ENCODE measurements at regions not wholly inside any gene's neighbourhood (a gene's known extent, or its start where the extent isn't known, plus 50 kb on each side); places are given as distances from the start of the nearest gene placed in this dataset.

DNA sequence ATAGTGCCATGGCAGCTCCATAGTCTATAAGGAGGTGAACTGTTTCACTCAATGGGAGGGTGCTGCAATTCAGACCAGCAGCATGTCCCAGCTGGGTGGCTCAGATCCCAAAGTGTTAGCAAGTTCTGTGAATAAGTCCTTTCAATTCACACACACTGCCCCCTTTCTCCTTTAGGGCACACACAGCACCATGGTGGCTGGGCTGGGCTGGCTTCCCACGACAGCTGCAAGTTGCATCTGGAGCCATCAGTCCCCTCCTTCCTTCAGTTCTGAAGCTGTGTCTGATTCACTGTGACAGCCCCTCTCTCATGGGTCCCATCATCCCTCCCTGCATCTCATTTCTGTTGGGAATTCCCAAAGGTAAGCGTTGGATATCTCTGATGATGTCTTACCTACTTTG is 324.1 kb upstream of the NCAM1 start:
- H3K36me3 Mint-ChIP-seq, result no peaks in the 10 kb centered on the region
- DNase-seq (no peak), ATAC-seq (ENCODE audit: low read depth in 2 of 2) (no peak)
- no peak overlapping the region for H3K27ac Mint-ChIP-seq
- peaks cover 4 to 34% (median 13%) of the 10 kb centered on the region in 7 donors for H3K9me3 Mint-ChIP-seq
- peaks cover 5 to 19% (median 8%) of the 10 kb centered on the region in 3 donors for H3K27me3 Mint-ChIP-seq
- no peaks in the 10 kb centered on the region for H3K4me1 Mint-ChIP-seq
- no peak overlapping the region for H3K4me3 Mint-ChIP-seq

DNA sequence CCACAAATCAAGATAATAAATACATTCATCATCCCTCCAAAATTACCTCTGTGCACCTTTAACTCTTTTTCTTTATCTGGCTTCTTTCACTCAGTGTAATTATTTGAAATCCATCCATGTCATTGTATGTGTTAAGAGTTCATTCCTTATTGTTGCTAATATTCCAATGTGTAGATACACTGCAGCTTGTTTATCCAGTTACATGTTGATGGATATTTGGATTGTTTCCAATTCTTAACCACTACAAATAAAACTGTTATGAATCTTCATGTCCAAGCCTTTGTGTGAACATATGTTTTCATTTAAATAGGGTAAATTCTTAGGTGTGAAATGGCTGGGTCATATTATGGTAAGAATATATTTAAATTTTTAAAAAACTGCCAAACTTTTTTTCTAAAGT is 323.3 kb upstream of the NCAM1 start:
- Mint-ChIP-seq H3K36me3 (no peaks in the 10 kb centered on the region), H3K4me1 (no peaks in the 10 kb centered on the region), H3K27ac (no peak overlapping the region), H3K4me3 (no peak overlapping the region), H3K9me3 (peaks cover 8 to 41% (median 15%) of the 10 kb centered on the region in 7 donors), H3K27me3 (peaks cover 5 to 19% (median 8%) of the 10 kb centered on the region in 3 donors)
- ATAC-seq (ENCODE audit: low read depth in 2 of 2) (no peak), DNase-seq (no peak)

DNA sequence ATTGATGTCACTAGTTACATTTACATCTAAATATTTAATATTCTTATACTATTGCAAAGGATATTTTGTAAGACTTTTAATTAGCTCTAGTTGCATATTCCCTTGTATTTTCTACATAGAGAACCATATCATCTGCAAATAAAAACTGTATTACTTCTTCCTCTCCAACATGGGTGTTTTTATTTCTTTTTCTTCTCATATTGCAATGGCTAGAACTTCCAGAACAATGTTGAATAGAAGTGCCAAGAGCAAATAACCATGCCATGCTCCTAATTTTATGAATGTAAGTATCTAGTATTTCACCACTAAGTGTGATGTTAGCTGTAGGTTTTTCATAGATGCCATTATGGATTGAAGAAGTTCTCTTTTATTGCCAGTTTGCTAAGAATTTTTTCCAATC is 321.8 kb upstream of the NCAM1 start:
- Mint-ChIP-seq H3K4me1 (no peaks in the 10 kb centered on the region), H3K27ac (no peak overlapping the region), H3K27me3 (peaks cover 0 to 11% (median 5%) of the 10 kb centered on the region in 3 donors), H3K4me3 (no peak overlapping the region), H3K36me3 (no peaks in the 10 kb centered on the region), H3K9me3 (peaks cover 10 to 52% (median 21%) of the 10 kb centered on the region in 7 donors)
- DNase-seq (no peak), ATAC-seq (ENCODE audit: low read depth in 2 of 2) (no peak)

DNA sequence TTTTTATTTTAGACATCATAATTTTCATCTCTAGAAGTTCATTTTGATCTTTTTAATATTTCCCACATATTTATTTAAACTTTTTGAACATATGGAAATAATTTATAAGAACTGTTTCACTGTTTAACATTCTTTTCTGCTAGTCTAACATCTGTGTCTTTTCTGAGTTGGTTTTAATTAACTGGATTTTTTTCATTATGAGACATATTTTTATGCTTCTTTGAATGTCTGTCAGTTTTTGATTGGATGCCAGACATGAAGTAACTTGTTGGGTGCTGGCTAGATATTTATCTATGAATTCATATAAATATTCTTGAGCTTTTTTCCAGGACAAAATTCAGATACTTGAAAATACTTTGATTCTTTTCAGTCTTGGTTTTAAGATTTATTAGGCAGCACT is 317.8 kb upstream of the NCAM1 start:
- no peak overlapping the region for H3K4me3 Mint-ChIP-seq
- no peaks in the 10 kb centered on the region for H3K36me3 Mint-ChIP-seq
- peaks cover 0 to 14% (median 3%) of the 10 kb centered on the region in 3 donors for H3K27me3 Mint-ChIP-seq
- no peak overlapping the region for H3K27ac Mint-ChIP-seq
- DNase-seq, result no peak
- no peaks in the 10 kb centered on the region for H3K4me1 Mint-ChIP-seq
- peaks cover 10 to 63% (median 25%) of the 10 kb centered on the region in 7 donors for H3K9me3 Mint-ChIP-seq
- no peak for ATAC-seq (ENCODE audit: low read depth in 2 of 2)

DNA sequence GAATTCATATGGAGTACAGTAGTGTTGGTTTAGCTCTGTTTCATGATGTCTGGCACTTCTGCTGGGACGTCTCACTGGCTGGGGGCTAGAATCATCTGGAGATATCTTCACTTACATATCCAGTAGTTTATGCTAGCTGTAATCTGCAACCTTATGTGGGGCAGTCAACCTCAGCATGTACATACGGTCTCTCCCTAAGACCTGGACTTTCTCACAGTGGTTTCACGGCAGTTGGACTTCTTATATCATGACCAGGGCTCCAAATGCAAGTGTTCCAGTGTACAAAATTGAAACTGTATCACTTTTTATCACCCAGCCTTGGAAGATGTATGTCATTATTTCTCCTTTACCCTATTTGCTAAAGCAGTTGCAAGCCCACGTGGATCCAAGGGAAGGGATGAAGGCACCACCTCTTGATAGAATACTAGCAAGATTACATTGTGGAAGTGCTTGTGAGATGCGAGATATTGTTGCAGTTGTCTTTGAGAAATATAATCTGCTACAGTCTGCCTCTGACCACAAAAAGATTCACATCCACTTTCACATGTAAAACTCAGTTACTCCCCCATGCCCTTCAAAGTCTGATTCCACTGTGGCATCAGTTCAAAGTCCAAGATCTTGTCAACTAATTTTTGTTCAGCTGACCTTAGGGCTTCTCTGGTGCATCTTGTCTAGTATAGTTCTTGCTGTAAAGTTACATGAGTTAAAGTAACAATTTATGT is 316.6 kb upstream of the NCAM1 start:
- no peak overlapping the region for H3K4me3 Mint-ChIP-seq
- no peak overlapping the region for H3K27ac Mint-ChIP-seq
- DNase-seq, result no peak
- ATAC-seq (ENCODE audit: low read depth in 2 of 2), result no peak
- peaks cover 7 to 52% (median 23%) of the 10 kb centered on the region in 7 donors for H3K9me3 Mint-ChIP-seq
- peaks cover 0 to 14% (median 1%) of the 10 kb centered on the region in 3 donors for H3K27me3 Mint-ChIP-seq
- H3K4me1 Mint-ChIP-seq, result no peaks in the 10 kb centered on the region
- H3K36me3 Mint-ChIP-seq, result no peaks in the 10 kb centered on the region

DNA sequence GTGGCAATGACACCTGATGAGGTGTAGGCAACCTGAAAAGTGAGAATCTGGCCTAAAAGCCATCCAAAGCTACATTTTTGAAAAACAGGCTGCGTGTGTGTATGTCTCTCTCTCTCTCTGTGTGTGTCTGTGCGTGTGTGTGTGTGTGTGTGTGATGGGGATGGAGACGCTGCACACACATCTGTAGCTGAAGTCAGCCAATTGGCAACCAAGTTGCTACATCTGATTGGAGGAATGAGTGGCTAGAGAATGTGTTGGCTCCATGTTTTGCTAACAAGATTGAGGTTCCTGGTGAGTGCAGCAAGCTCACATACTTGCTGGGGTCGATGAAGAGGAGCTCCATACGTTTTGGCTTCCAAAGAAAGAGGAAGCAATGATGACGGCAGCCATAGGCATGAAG is 311.4 kb upstream of the NCAM1 start:
- ATAC-seq (ENCODE audit: low read depth in 2 of 2), result no peak
- Mint-ChIP-seq H3K4me1 (no peaks in the 10 kb centered on the region), H3K27ac (no peak overlapping the region), H3K27me3 (peaks cover 6 to 14% (median 7%) of the 10 kb centered on the region in 3 donors), H3K36me3 (no peaks in the 10 kb centered on the region), H3K9me3 (peaks cover 0 to 10% (median 0%) of the 10 kb centered on the region in 7 donors), H3K4me3 (peak overlapping the region in 1 of 8 donors; percentile 18)
- no peak for DNase-seq

DNA sequence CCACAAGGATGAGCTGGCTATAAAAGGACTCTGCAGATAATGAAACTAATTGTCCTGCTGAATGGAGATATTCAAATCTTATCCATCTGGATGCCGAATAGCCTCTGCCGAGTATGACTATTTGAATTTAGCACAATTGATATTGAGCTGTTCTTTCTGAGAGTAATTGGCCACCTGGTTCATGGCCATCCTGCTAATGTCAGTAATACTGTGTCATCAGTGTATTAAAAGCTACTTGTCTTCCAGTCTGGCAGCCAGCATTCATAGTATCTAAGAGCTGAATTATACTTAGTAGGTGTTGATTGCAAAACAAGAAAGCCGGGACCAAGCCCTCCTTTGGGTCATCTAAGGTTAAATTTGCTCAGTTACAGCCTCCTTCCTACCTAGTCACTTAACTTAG is 310.7 kb upstream of the NCAM1 start:
- DNase-seq (no peak), ATAC-seq (ENCODE audit: low read depth in 2 of 2) (no peak)
- Mint-ChIP-seq H3K27ac (no peak overlapping the region), H3K4me1 (no peaks in the 10 kb centered on the region), H3K36me3 (no peaks in the 10 kb centered on the region), H3K4me3 (no peak overlapping the region), H3K27me3 (peaks cover 6 to 14% (median 7%) of the 10 kb centered on the region in 3 donors), H3K9me3 (peaks cover 0 to 6% (median 0%) of the 10 kb centered on the region in 7 donors)

DNA sequence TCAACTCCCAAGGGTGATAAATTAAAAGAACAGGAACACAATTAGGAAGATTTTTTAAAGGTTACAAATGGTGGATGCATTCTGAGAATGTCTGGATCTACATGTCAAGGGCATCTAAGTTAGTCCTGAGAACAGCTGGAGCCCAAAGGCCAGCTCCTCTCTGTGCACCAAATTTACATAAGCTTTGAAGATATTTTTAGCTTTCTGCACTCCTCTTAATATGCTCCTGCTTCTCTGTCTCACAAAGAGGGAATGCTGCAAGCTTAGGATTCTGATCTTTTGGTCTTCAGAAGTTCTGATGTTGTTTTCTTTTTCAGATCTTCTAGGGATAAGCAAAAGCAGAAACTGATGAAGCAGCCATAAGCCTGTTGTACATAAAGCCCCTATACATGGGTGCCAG is 309.8 kb upstream of the NCAM1 start:
- Mint-ChIP-seq H3K4me1 (no peaks in the 10 kb centered on the region), H3K27ac (no peak overlapping the region), H3K36me3 (no peaks in the 10 kb centered on the region), H3K27me3 (peaks cover 7 to 13% (median 11%) of the 10 kb centered on the region in 3 donors), H3K9me3 (peaks cover 0 to 3% (median 0%) of the 10 kb centered on the region in 7 donors), H3K4me3 (no peak overlapping the region)
- ATAC-seq (ENCODE audit: low read depth in 2 of 2), result no peak
- DNase-seq, result no peak

DNA sequence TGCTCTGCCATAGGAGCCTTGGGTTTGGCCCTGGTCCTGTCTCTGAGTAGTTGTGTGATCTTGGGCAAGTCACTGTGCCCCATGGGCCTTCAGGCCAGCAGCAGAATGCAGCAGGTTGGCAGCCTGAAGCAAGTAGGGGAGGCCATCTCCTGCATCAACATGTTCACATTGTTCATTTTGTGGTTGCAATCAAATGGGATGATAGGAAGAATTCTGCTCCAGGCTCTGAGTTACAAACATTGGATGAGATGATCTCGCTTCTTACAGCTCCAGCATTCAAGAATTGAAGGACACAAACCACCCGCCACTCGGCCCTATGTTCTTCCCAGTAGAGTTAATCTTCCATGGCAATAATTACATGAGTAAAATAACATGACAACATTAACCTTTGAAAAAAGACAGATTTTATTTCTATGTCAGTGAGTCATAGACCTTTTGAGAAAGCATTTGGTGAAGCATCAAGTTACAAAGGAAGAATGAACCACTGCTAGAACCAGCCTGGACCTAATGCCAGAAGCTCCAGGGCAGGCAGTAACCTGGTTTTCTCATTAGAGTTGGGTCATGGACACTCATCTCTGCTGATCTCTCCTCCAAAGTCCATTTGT is 308.3 kb upstream of the NCAM1 start:
- Mint-ChIP-seq H3K27ac (no peak overlapping the region), H3K4me3 (no peak overlapping the region), H3K9me3 (peaks cover 0 to 3% (median 0%) of the 10 kb centered on the region in 7 donors), H3K36me3 (no peaks in the 10 kb centered on the region), H3K4me1 (no peaks in the 10 kb centered on the region), H3K27me3 (peaks cover 0 to 19% (median 11%) of the 10 kb centered on the region in 3 donors)
- no peak for DNase-seq
- ATAC-seq (ENCODE audit: low read depth in 2 of 2), result no peak

DNA sequence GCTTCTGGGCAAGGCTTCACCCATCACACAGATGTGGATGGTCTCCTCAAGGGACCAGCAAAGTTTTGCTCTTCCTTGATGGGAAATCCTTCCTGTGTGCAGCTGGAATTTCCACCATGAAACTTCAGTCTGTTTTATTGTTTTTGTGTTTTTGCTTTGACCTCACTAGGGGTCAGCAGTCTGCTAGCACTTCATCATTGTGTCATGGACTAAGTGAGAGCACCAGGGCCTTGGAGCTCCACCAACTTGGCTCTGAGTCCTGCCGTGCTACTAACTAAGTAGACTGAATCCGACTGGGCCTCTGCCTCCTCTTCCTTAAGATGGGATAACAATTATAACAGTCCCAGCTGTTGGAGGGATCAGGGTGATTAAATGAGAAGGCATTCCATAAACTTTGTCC is 305.8 kb upstream of the NCAM1 start:
- DNase-seq (no peak), ATAC-seq (ENCODE audit: low read depth in 2 of 2) (no peak)
- peaks cover 4 to 20% (median 9%) of the 10 kb centered on the region in 3 donors for H3K27me3 Mint-ChIP-seq
- no peak overlapping the region for H3K4me3 Mint-ChIP-seq
- H3K4me1 Mint-ChIP-seq, result no peaks in the 10 kb centered on the region
- H3K36me3 Mint-ChIP-seq, result no peaks in the 10 kb centered on the region
- no peak overlapping the region for H3K27ac Mint-ChIP-seq
- peaks cover 0 to 3% (median 0%) of the 10 kb centered on the region in 7 donors for H3K9me3 Mint-ChIP-seq

DNA sequence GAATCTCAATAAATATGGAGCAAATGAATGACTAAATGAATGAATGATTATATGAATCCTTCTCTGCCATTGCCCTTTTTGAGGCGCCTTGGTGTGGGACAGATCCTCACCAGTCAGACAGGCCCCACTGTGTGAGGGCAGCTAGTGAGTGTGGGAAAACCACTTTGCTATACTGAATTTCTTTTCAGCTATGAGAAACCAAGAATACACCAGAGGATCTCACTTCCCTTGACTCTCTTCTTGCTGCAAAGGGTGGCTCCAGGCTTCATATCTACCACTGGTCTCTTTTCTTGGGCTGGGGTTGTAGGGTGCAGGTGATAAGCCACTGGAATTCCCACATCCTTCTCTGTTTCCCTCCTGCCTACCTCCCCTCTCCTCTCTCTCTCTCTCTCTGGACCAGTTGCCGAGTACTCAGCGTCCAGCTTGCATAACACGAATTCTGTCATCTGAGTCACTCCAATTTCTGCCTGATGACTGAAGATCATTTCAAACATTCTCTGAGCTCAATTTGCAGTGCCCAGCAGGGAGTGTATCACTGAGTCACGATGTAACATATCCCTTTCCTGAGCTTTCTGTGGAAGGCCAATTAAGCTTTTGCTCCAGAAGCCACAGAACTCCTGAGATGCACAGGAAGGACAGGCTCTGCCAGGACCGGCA is 304.3 kb upstream of the NCAM1 start:
- H3K27ac Mint-ChIP-seq, result peak overlapping the region in 1 of 6 donors; percentile 23
- no peak overlapping the region for H3K4me3 Mint-ChIP-seq
- H3K36me3 Mint-ChIP-seq, result no peaks in the 10 kb centered on the region
- ATAC-seq (ENCODE audit: low read depth in 2 of 2), result no peak
- H3K4me1 Mint-ChIP-seq, result no peaks in the 10 kb centered on the region
- peaks cover 0 to 3% (median 0%) of the 10 kb centered on the region in 7 donors for H3K9me3 Mint-ChIP-seq
- no peak for DNase-seq
- peaks cover 4 to 20% (median 9%) of the 10 kb centered on the region in 3 donors for H3K27me3 Mint-ChIP-seq

DNA sequence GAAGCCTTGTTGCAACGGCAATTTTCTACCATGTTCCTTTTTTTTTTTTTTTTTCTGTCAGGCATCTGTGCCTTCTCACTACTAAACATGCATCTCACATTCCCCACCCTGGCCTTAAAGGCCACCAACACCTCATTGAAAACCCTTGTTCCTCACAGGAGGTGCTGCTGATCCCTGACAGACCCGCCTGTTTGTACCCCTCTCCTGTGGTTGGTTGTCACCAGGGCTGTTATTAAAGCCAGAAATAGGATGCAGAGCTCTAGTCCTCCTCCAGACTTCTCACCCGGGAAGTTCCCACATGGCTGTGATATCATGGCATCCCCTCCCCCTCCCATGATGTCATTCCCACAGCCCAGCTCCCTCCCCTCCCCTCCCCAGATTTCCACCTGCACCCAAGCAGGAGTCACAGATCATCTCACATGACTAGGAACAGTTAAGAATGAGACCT is 302.8 kb upstream of the NCAM1 start:
- Mint-ChIP-seq H3K27ac (peak overlapping the region in 1 of 6 donors; percentile 82), H3K9me3 (peaks cover 0 to 1% (median 0%) of the 10 kb centered on the region in 7 donors), H3K36me3 (no peaks in the 10 kb centered on the region), H3K27me3 (peaks cover 5 to 14% (median 10%) of the 10 kb centered on the region in 3 donors), H3K4me1 (no peaks in the 10 kb centered on the region), H3K4me3 (no peak overlapping the region)
- no peak for ATAC-seq (ENCODE audit: low read depth in 2 of 2)
- no peak for DNase-seq

DNA sequence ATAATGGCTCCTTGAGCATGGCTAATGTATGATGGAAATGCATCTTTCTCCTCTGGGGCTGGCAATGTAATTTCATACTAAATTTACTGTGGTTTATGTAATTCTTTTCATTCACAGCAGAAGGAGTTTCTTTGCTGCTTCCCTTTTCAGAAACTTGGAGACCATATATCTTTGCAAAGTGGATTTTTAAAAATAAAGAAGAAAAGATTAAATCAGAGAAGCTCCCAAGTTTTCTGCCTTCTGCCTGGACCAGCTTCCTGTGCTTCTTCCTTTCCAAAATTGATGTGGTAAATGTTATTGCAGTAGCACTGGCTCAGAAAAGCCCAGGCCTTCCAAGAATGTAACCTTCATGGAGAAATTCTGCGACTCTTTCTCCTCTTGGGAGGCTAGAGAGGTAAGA is 300.1 kb upstream of the NCAM1 start:
- H3K36me3 Mint-ChIP-seq, result no peaks in the 10 kb centered on the region
- ATAC-seq (ENCODE audit: low read depth in 2 of 2) (no peak), DNase-seq (no peak)
- no peak overlapping the region for H3K27ac Mint-ChIP-seq
- no peak overlapping the region for H3K4me3 Mint-ChIP-seq
- H3K4me1 Mint-ChIP-seq, result no peaks in the 10 kb centered on the region
- H3K9me3 Mint-ChIP-seq, result peaks cover 0 to 5% (median 0%) of the 10 kb centered on the region in 7 donors
- peaks cover 9 to 15% (median 11%) of the 10 kb centered on the region in 3 donors for H3K27me3 Mint-ChIP-seq

DNA sequence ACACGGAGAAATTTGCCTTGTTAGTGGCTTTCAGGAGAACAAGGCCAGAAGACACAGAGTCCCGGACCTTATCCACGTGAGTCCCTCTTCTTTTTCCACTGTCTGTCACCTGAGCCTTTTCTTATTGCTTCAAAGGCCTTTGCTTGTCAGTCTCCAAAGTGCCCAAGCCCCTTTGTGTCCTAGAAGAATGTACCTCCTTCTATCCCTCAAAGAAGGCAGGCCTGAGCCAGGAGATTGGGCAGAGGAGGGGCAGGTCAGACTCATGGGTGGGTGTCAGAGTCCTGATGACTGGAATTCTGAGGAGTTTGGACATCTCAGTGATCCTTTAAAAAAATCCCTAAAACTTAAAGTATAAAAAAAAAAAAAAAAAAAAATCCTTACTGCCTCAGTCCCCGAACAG is 299.6 kb upstream of the NCAM1 start:
- ATAC-seq (ENCODE audit: low read depth in 2 of 2), result no peak
- no peak overlapping the region for H3K27ac Mint-ChIP-seq
- DNase-seq, result no peak
- H3K4me1 Mint-ChIP-seq, result no peaks in the 10 kb centered on the region
- H3K4me3 Mint-ChIP-seq, result no peak overlapping the region
- H3K36me3 Mint-ChIP-seq, result no peaks in the 10 kb centered on the region
- peaks cover 0 to 5% (median 0%) of the 10 kb centered on the region in 7 donors for H3K9me3 Mint-ChIP-seq
- H3K27me3 Mint-ChIP-seq, result peaks cover 7 to 15% (median 9%) of the 10 kb centered on the region in 3 donors

Measured in naive B cell (primary cell).